Hepatocyte (in vitro differentiated cells): ENCODE measurements at regions not wholly inside any gene's neighbourhood (a gene's known extent, or its start where the extent isn't known, plus 50 kb on each side); places are given as distances from the start of the nearest gene placed in this dataset.

Experiments used
- CTCF ChIP-seq: fragments of 200-600 bp; sonication (generic); IDR thresholded peaks from 2 replicates; pipeline ENCODE4 v1.5.1; 2016; ENCODE audit warnings: antibody characterized with exemption, mild to moderate bottlenecking; ENCODE audit not compliant: poor library complexity
- EZH2 ChIP-seq: fragments of 200-600 bp; sonication (generic); IDR thresholded peaks from 2 replicates; pipeline ENCODE4 v1.6.1; 2016; ENCODE audit warnings: antibody characterized with exemption, mild to moderate bottlenecking, borderline replicate concordance

- TF ChIP-seq CTCF (peak; percentile 37), EZH2 (no peak)
Measured at GRCh38 chr17:73820686-73821448, 176.6 kb upstream of the SDK2 start.
